Thymus (tissue), 11 donors: ENCODE measurements at regions not wholly inside any gene's neighbourhood (a gene's known extent, or its start where the extent isn't known, plus 50 kb on each side); places are given as distances from the start of the nearest gene placed in this dataset.
"Not testable (repeated sequence)": the region's sequence is repeated elsewhere in the genome, so short reads cannot be mapped to it uniquely, and the experiment has no call there.

Source experiments
- DNase-seq, 9 donors: peaks; one replicate each; pipeline ENCODE4 v3.0.0-alpha.2; 2013; ENCODE audit warnings: low spot score in 9 of 9, low read depth in 6 of 9, missing footprints in 1 of 9
- H3K27ac ChIP-seq, 2 donors: one replicate each; pipeline ENCODE4 v1.5.1; 2013; ENCODE audit warnings: control low read depth in 1 of 2, low read depth in 1 of 2, low read length in 1 of 2, mild to moderate bottlenecking in 1 of 2, moderate library complexity in 1 of 2
- H3K27me3 ChIP-seq, 2 donors: one replicate each; pipeline ENCODE4 v1.5.1; 2013; ENCODE audit warnings: low read length in 1 of 2; ENCODE audit not compliant: control insufficient read depth in 2 of 2, insufficient read depth in 1 of 2
- H3K36me3 ChIP-seq, 2 donors: one replicate each; pipeline ENCODE4 v1.5.1; 2013; ENCODE audit warnings: low read length in 1 of 2, mild to moderate bottlenecking in 1 of 2, moderate library complexity in 1 of 2; ENCODE audit not compliant: control insufficient read depth in 2 of 2, insufficient read depth in 2 of 2
- H3K4me1 ChIP-seq, 2 donors: one replicate each; pipeline ENCODE4 v1.5.1; 2013; ENCODE audit warnings: low read length in 2 of 2; ENCODE audit not compliant: control insufficient read depth in 2 of 2, insufficient read depth in 2 of 2
- H3K4me3 ChIP-seq, 2 donors: one replicate each; pipeline ENCODE4 v1.5.1; 2013; ENCODE audit warnings: low read length in 2 of 2, control low read depth in 1 of 2, mild to moderate bottlenecking in 1 of 2
- H3K9me3 ChIP-seq, 2 donors: one replicate each; pipeline ENCODE4 v1.5.1; 2013; ENCODE audit warnings: low read length in 1 of 2, mild to moderate bottlenecking in 1 of 2; ENCODE audit not compliant: control insufficient read depth in 2 of 2, insufficient read depth in 1 of 2
- WGBS: extraction: QIAGEN DNeasy Blood & Tissue Kit; methylation state at CpG from one replicate; pipeline ENCODE4 v1.1.7; 2013; 5-methylcytosine and 5-hydroxymethylcytosine counted together
- donor health status: healthy.

GRCh38 chr7:81003326-81003725, 84.5 kb upstream of the SEMA3C start:
- no peak overlapping the region for H3K27ac ChIP-seq
- WGBS: 71% methylated on average over 3 of the region's 3 CpGs
- H3K27me3 ChIP-seq: no peaks in the 10 kb centered on the region
- H3K4me3 ChIP-seq: no peak overlapping the region
- H3K36me3 ChIP-seq: no peaks in the 10 kb centered on the region
- DNase-seq: no peak
- H3K4me1 ChIP-seq: no peaks in the 10 kb centered on the region
- no peaks in the 10 kb centered on the region for H3K9me3 ChIP-seq

GRCh38 chr7:81002421-81002820, 83.6 kb upstream of the SEMA3C start:
- no peak for DNase-seq
- H3K27me3 ChIP-seq: no peaks in the 10 kb centered on the region
- no peaks in the 10 kb centered on the region for H3K4me1 ChIP-seq
- no peaks in the 10 kb centered on the region for H3K36me3 ChIP-seq
- no peaks in the 10 kb centered on the region for H3K9me3 ChIP-seq
- no peak overlapping the region for H3K4me3 ChIP-seq
- no peak overlapping the region for H3K27ac ChIP-seq

GRCh38 chr7:80999771-81000170, 80.9 kb upstream of the SEMA3C start:
- H3K9me3 ChIP-seq: no peaks in the 10 kb centered on the region
- H3K4me1 ChIP-seq: no peaks in the 10 kb centered on the region
- H3K4me3 ChIP-seq: no peak overlapping the region
- no peaks in the 10 kb centered on the region for H3K27me3 ChIP-seq
- H3K27ac ChIP-seq: no peak overlapping the region
- WGBS: 98% methylated on average over 2 of the region's 2 CpGs
- DNase-seq: no peak
- H3K36me3 ChIP-seq: no peaks in the 10 kb centered on the region

- no peak for DNase-seq
- Histone ChIP-seq H3K27me3 (no peaks in the 10 kb centered on the region), H3K4me3 (no peak overlapping the region), H3K9me3 (no peaks in the 10 kb centered on the region), H3K36me3 (no peaks in the 10 kb centered on the region), H3K4me1 (no peaks in the 10 kb centered on the region), H3K27ac (no peak overlapping the region)
- WGBS: 93% methylated on average over 3 of the region's 3 CpGs
These were observed 80.2 kb upstream of the SEMA3C start for GRCh38 chr7:80999100-80999499.

- 96% methylated on average over 7 of the region's 7 CpGs for WGBS
- DNase-seq: no peak
- Histone ChIP-seq H3K4me1 (no peaks in the 10 kb centered on the region), H3K4me3 (no peak overlapping the region), H3K9me3 (no peaks in the 10 kb centered on the region), H3K36me3 (no peaks in the 10 kb centered on the region), H3K27me3 (no peaks in the 10 kb centered on the region), H3K27ac (no peak overlapping the region)
These were observed 79.0 kb upstream of the SEMA3C start for GRCh38 chr7:80997841-80998240.

- not testable (repeated sequence) for H3K36me3 ChIP-seq, DNase-seq, H3K27ac ChIP-seq, H3K9me3 ChIP-seq, H3K4me1 ChIP-seq, H3K27me3 ChIP-seq, H3K4me3 ChIP-seq
- 95% methylated on average over 2 of the region's 2 CpGs for WGBS
These were observed 77.4 kb upstream of the SEMA3C start for GRCh38 chr7:80996236-80996635.

GRCh38 chr7:80991654-80992053, 72.8 kb upstream of the SEMA3C start:
- H3K4me3 ChIP-seq: no peak overlapping the region
- no peak overlapping the region for H3K27ac ChIP-seq
- 96% methylated on average over 5 of the region's 5 CpGs for WGBS
- no peaks in the 10 kb centered on the region for H3K36me3 ChIP-seq
- no peak for DNase-seq
- no peaks in the 10 kb centered on the region for H3K4me1 ChIP-seq
- H3K9me3 ChIP-seq: no peaks in the 10 kb centered on the region
- no peaks in the 10 kb centered on the region for H3K27me3 ChIP-seq

- no peak for DNase-seq
- WGBS: 93% methylated on average over 1 of the region's 1 CpG
- H3K27ac ChIP-seq: no peak overlapping the region
These were observed 65.8 kb upstream of the SEMA3C start for GRCh38 chr7:80984619-80985018.

GRCh38 chr7:80981405-80981804, 62.6 kb upstream of the SEMA3C start:
- H3K4me3 ChIP-seq: no peak overlapping the region
- H3K4me1 ChIP-seq: no peaks in the 10 kb centered on the region
- WGBS: 94% methylated on average over 3 of the region's 3 CpGs
- H3K36me3 ChIP-seq: no peaks in the 10 kb centered on the region
- DNase-seq: no peak
- no peaks in the 10 kb centered on the region for H3K27me3 ChIP-seq
- H3K9me3 ChIP-seq: no peaks in the 10 kb centered on the region
- H3K27ac ChIP-seq: no peak overlapping the region

More at GRCh38 chr7:80984619-80985018, 65.8 kb upstream of the SEMA3C start:
- no peaks in the 10 kb centered on the region for H3K36me3 ChIP-seq
- no peak overlapping the region for H3K4me3 ChIP-seq
- no peaks in the 10 kb centered on the region for H3K9me3 ChIP-seq
- H3K4me1 ChIP-seq: no peaks in the 10 kb centered on the region
- H3K27me3 ChIP-seq: no peaks in the 10 kb centered on the region

- H3K36me3 ChIP-seq: no peaks in the 10 kb centered on the region
- no peaks in the 10 kb centered on the region for H3K4me1 ChIP-seq
- no peak for DNase-seq
- H3K4me3 ChIP-seq: no peak overlapping the region
- no peak overlapping the region for H3K27ac ChIP-seq
- H3K9me3 ChIP-seq: peaks cover 0 to 9% of the 10 kb centered on the region in 2 donors
- 87% methylated on average over 1 of the region's 1 CpG for WGBS
- no peaks in the 10 kb centered on the region for H3K27me3 ChIP-seq
These were observed 58.9 kb upstream of the SEMA3C start for GRCh38 chr7:80977751-80978150.
